SK-N-SH treated with all-trans-retinoic acid at 6 μM for 48 hours (cell line): ENCODE measurements at regions not wholly inside any gene's neighbourhood (a gene's known extent, or its start where the extent isn't known, plus 50 kb on each side); places are given as distances from the start of the nearest gene placed in this dataset.

Experiments used
- ATAC-seq: fragments of 200-7000 bp; cut with Tn5 transposase; 3 replicates; pipeline ENCODE4 v1.9.1; 2020; ENCODE audit warnings: mild to moderate bottlenecking, moderate library complexity
- ARNTL ChIP-seq: fragments of 450-650 bp; formaldehyde crosslinking; IDR thresholded peaks from 2 replicates; pipeline ENCODE4 v1.5.0; 2020; ENCODE audit warnings: low read depth, mild to moderate bottlenecking, moderate library complexity, borderline replicate concordance
- CREB5 ChIP-seq: fragments of 250-450 bp; sonication (Bioruptor Pico); IDR thresholded peaks from 2 replicates; pipeline ENCODE4 v1.5.1; 2020; ENCODE audit warnings: low read depth, mild to moderate bottlenecking, moderate library complexity
- CSRNP3 ChIP-seq: fragments of 250-450 bp; sonication (Bioruptor Pico); IDR thresholded peaks from 2 replicates; pipeline ENCODE4 v1.5.1; 2021; ENCODE audit warnings: mild to moderate bottlenecking, moderate library complexity
- ESRRG ChIP-seq: fragments of 250-450 bp; sonication (Bioruptor Pico); IDR thresholded peaks from 2 replicates; pipeline ENCODE4 v1.6.1; 2021; ENCODE audit warnings: mild to moderate bottlenecking
- GLIS3 ChIP-seq: fragments of 250-450 bp; sonication (Bioruptor Pico); IDR thresholded peaks from 2 replicates; pipeline ENCODE4 v1.5.0; 2020; ENCODE audit warnings: mild to moderate bottlenecking, moderate library complexity
- PATZ1 ChIP-seq: fragments of 250-450 bp; sonication (Bioruptor Pico); IDR thresholded peaks from 2 replicates; pipeline ENCODE4 v1.8.0; 2020; ENCODE audit warnings: mild to moderate bottlenecking, moderate library complexity, borderline replicate concordance
- POU6F1 ChIP-seq: fragments of 250-450 bp; sonication (Bioruptor Pico); IDR thresholded peaks from 2 replicates; pipeline ENCODE4 v1.8.0; 2021; ENCODE audit warnings: low read depth, mild to moderate bottlenecking, moderate library complexity, borderline replicate concordance
- PPARA ChIP-seq: fragments of 250-450 bp; sonication (Bioruptor Pico); IDR thresholded peaks from 2 replicates; pipeline ENCODE4 v1.5.0; 2020; ENCODE audit warnings: mild to moderate bottlenecking, borderline replicate concordance
- RARB ChIP-seq: fragments of 250-450 bp; sonication (Bioruptor Pico); IDR thresholded peaks from 2 replicates; pipeline ENCODE4 v1.8.0; 2021; ENCODE audit warnings: mild to moderate bottlenecking, moderate library complexity
- SNAI2 ChIP-seq: fragments of 250-450 bp; sonication (Bioruptor Pico); IDR thresholded peaks from 2 replicates; pipeline ENCODE4 v1.5.0; 2020; ENCODE audit warnings: mild to moderate bottlenecking, moderate library complexity
- TSHZ2 ChIP-seq: fragments of 250-450 bp; sonication (Bioruptor Pico); IDR thresholded peaks from 2 replicates; pipeline ENCODE4 v1.5.0; 2020; ENCODE audit warnings: mild to moderate bottlenecking, moderate library complexity
- ZFP3 ChIP-seq: fragments of 250-450 bp; sonication (Bioruptor Pico); IDR thresholded peaks from 2 replicates; pipeline ENCODE4 v1.5.0; 2020; ENCODE audit warnings: mild to moderate bottlenecking, moderate library complexity
- ZFP30 ChIP-seq: fragments of 450-650 bp; formaldehyde crosslinking; IDR thresholded peaks from 2 replicates; pipeline ENCODE4 v1.5.0; 2022; ENCODE audit warnings: mild to moderate bottlenecking, moderate library complexity
- ZNF565 ChIP-seq: fragments of 450-650 bp; formaldehyde crosslinking; conservative IDR thresholded peaks from 2 replicates; pipeline ENCODE4 v1.5.0; 2020; ENCODE audit warnings: low read depth, mild to moderate bottlenecking, moderate library complexity
- ZNF70 ChIP-seq: fragments of 450-650 bp; formaldehyde crosslinking; IDR thresholded peaks from 2 replicates; pipeline ENCODE4 v1.5.0; 2020; ENCODE audit warnings: mild to moderate bottlenecking, moderate library complexity

- no peak for ATAC-seq
- TF ChIP-seq PATZ1 (CRISPR knock-in tag): no peak
- no peak for TF ChIP-seq POU6F1 (CRISPR knock-in tag)
- no peak for TF ChIP-seq PPARA (CRISPR knock-in tag)
- no peak for TF ChIP-seq TSHZ2
- no peak for TF ChIP-seq CREB5 (CRISPR knock-in tag)
- TF ChIP-seq ZFP3: no peak
Observed at GRCh38 chr13:100855151-100855550, 180.6 kb upstream of the TMTC4 start.

- TF ChIP-seq ZFP3: no peak
- no peak for TF ChIP-seq PATZ1 (CRISPR knock-in tag)
- TF ChIP-seq ESRRG (CRISPR knock-in tag): no peak
- TF ChIP-seq CSRNP3 (CRISPR knock-in tag): no peak
- TF ChIP-seq SNAI2: no peak
- TF ChIP-seq ARNTL (CRISPR knock-in tag): no peak
- TF ChIP-seq CREB5 (CRISPR knock-in tag): no peak
- no peak for TF ChIP-seq TSHZ2
- ATAC-seq: no peak
Observed at GRCh38 chr13:100854006-100854405, 179.4 kb upstream of the TMTC4 start.

- no peak for ATAC-seq
- TF ChIP-seq ZNF70 (CRISPR knock-in tag) (no peak), ZFP3 (no peak), ZNF565 (CRISPR knock-in tag) (no peak), RARB (CRISPR knock-in tag) (no peak), ZFP30 (CRISPR knock-in tag) (no peak), ARNTL (CRISPR knock-in tag) (no peak), GLIS3 (no peak)
Observed at GRCh38 chr13:100853434-100853833, 178.8 kb upstream of the TMTC4 start.
